SHP77 treated with DMSO at 0.1 percent for 48 hours (cell line): ENCODE measurements at regions not wholly inside any gene's neighbourhood (a gene's known extent, or its start where the extent isn't known, plus 50 kb on each side); places are given as distances from the start of the nearest gene placed in this dataset.

Source experiments
- DNase-seq: peaks from one replicate; lab custom pipeline; 2025; lab: John Stamatoyannopoulos, UW

DNA sequence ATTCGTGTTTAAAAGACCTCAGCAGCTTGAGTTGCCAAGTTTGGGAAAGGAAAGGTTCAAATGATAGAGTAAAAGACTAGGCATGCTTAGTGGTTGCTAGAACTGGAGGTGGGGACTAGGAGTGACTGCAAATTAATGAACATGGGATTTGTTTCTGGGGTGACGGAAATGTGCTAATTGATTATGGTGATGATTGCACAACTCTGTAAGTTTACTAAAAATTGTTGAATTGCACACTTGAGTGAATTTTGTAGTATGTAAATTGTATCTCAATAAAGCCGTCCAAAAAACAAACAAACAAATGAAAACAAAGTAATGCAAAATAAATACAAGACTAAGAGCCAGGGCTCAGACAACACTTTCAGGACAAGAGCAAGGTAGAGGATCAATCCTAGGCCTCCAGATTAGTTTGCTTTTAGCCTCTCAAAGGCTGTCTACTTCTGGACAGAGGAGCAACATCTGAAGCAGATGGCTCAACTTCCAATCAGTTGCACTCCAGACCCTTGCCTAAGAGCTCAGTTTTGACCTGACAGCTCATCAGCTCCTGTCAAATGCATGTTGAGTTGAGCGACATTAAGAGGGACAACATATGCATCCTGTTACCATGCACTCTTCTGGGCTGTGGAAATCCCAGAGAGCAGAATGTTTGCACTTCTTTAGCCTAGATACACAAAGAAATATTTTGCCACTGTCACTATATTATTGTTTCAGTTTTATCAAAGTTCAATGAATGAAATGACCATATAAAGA, 111.2 kb upstream of the ASIC2 start:
- DNase-seq = no peak

DNA sequence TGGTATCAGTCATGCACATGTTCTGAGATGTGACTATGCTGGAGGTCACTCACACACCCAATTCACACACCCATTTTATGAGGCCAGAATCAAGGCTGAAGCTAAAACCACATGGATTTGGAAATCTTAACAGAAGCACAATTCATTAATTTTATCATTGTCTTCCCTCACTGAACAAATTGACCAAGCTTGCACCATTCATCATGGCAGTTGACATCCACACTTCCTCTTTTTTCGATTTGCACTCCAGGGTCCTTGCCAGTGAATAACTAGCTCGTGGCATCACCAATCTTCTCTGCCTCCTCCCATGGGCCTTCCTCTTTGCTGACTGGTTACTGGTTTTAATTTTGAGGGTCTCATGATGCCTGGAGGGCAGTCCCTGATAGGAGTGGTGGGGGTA, 123.0 kb upstream of the ASIC2 start:
- no peak for DNase-seq

- DNase-seq = no peak
These were observed 128.8 kb upstream of the ASIC2 start for GRCh38 chr17:33421933-33422332.

DNA sequence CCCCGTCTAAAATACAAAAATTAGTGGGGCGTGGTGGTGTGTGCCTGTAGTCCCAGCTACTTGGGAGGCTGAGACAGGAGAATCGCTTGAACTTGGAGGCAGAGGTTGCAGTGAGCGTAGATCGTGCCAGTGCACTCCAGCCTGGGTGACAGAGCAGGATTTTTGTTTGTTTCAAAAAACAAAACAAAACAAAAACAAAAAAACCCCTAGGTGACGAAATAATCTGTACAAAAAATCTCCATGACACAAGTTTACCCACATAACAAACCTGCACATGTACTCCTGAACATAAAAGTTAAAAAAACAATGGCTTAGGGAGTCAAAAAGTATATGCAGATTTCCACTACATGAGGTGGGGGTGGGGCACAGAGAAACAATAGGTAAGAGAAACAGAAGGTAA, 140.5 kb upstream of the ASIC2 start:
- DNase-seq = no peak

DNA sequence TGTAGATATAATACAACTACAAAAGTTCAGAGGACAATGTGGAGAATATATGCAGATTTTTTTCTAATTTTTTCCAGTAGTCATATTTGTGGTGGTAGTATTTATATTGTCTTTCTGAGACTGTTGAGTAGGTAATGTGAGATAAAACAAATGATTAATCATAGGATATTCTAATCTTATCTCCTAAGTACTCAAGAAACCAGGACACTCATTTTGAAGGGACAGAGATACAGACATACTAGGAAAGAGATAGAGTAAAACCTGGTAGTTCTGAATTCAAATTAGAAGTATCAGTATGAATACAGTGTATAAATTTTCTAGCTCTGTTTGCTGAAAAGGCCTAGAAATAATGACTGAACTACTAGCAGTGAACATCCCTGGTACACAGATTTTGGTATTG, 141.7 kb upstream of the ASIC2 start:
- no peak for DNase-seq

DNA sequence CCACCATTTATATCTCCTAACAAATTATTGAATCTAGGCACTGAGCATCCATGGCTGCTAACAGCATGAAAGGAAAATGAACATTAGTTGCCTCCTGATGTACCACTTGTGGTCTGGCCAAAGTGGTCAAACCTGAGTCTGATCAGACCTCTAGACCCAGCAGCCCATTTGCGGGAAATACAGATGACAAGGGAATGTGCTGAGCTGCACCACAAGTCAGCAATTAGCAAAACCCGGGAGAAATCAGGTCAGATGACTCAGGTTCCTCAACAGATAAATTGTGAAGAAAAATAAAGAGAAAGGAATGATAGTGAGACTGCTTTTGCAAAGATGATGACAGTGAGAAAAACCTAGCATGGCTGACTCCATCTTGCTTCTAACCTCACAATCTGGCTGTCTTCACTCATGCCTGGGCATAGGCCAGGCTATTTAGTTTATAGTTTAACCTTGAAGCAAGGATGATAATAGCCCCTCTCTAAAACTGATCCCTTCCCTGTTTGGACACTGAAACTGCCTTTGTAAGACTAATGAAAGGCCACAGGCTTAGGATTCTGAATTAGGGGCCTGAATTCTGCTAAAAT, 142.7 kb upstream of the ASIC2 start:
- DNase-seq = no peak

DNA sequence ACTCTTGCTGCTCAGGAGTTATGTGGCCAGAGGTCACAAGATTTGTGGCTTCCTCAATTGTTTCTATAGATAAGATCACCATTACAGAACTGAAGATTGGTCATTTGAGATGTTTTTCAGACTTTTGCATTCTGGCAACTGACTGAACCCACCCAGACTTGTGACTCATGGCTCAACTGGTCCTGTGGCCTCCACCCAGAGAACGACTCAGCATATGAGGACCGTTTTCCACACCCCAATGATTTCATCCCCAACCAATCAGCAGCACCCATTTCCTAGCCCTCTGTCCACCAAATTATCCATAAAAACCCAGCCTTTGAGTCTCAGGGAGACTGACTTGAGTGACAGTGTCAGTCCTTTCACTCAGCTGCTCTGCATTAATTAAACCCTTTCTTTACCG, 143.2 kb upstream of the ASIC2 start:
- no peak for DNase-seq

GRCh38 chr17:33438139-33438538, 145.0 kb upstream of the ASIC2 start:
- DNase-seq = no peak

GRCh38 chr17:33438578-33438977, 145.5 kb upstream of the ASIC2 start:
- DNase-seq = no peak

DNA sequence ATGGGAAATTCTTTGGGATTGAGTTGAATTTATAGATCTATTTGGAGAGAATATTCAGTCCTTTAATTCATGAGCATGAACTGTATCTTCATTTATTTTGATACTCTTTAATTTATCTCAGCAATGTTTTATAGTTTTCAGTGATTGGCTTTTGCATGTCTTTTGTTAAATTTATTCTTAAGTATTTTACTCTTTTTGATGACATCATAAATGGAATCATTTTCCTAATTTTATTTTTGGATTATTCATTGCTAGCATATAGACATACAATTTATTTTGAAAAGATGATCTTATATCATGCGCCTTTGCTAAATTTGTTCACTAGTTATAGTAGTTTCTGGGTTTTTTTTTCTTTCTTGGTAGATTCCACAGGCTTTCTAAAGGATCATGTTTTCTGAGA, 149.2 kb upstream of the ASIC2 start:
- DNase-seq = no peak

- no peak for DNase-seq
These were observed 151.6 kb upstream of the ASIC2 start for GRCh38 chr17:33444731-33445130.

GRCh38 chr17:33447090-33447489, 154.0 kb upstream of the ASIC2 start:
- peak; percentile 4 for DNase-seq

- DNase-seq = no peak
These were observed 158.1 kb upstream of the ASIC2 start for GRCh38 chr17:33451221-33451620.

DNA sequence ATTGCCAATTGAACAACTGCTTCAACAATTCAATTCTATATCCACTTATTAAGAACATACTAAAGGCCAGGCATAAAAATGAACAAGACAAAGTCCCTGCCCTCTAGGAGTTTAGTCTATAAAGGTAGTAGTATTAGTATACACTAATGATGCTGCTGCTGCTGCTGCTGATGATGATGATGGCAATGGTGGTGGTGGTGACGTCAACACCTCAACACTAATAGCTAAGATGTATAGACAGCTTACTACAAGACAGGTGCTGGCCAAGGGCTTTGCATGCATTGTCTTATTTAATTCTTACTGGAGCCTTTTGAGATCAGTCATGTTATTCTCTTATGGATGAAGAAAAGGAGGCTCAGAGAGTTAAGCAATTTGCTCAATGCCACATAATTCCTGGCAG, 164.4 kb upstream of the ASIC2 start:
- DNase-seq = no peak

- DNase-seq = no peak
These were observed 166.2 kb upstream of the ASIC2 start for GRCh38 chr17:33459078-33459940.

DNA sequence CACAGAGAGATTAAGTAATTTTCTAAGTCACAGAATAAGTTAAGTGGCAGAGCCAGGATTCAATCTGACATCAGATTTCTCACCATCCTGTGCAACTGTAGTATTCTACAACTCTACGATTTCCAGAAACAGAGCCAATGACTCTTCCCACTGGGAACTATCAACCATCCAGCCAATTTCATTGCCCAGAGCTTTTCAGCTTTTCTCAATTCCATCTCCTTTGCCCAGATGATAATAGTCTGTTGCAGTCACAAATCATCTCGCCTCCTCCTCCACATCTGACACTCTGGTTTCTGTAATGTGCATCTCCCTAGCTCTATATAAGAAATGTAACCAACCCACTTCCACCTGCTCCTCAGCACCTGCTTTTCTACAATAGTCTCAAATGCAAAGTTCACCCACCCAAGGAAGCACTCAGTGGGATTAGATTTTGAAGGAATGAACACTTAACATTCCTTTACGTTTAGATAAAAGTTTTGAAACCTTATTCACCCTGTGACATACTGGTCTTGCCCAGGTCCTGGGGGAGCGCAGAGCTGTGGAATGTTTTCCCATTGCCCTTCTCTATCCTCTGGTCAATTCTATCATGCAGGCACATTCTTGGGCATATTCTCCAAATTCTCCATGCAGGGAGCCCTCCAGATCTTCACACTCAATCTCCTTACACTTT, 167.8 kb upstream of the ASIC2 start:
- no peak for DNase-seq

DNA sequence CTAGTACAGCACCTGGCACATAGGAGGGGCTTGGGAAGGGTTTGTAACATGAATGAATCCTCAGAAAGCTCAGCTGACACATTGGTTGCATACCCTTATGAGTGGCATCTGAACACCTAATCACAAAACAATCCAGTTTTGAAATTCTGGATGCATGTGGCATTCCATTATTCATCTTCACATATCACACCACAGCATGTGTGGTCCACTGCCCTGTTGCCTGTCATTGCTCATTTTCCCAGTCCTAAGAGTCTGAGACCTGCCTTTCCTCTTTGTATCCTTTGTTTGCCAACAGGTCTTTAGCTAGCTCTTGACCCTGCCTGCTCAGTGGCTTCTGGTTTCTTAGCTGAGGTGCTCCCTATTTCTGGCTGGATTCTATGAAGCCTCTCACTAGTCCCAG, 170.8 kb upstream of the ASIC2 start:
- DNase-seq = no peak

DNA sequence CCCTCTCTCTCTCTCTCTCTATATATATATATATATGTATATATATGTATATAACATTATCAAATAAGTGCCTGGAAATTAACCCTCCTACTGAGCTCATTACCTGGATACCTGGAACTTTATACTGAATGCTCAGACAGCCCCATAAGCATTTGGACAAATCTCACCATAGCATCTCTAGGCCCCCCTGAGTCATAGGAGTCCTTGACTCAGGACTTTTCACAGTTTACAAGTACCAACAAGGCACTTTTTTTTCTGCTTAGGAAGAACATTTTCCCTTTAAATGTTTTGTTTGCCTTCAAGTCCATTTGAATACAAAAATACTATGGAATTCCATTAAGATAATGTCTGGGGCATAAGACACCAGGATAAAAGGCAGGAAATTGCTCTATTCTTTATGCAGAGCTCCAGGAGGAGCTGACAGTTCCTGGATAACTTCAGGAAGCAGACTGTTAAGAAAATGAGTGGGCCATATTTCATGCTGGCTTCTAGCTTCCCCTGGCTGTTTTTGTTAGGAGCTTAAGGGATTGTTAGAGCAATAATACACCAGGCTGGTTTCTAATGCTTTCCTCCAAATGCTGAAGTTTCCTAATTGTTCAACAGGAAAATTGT, 171.7 kb upstream of the ASIC2 start:
- DNase-seq = no peak

DNA sequence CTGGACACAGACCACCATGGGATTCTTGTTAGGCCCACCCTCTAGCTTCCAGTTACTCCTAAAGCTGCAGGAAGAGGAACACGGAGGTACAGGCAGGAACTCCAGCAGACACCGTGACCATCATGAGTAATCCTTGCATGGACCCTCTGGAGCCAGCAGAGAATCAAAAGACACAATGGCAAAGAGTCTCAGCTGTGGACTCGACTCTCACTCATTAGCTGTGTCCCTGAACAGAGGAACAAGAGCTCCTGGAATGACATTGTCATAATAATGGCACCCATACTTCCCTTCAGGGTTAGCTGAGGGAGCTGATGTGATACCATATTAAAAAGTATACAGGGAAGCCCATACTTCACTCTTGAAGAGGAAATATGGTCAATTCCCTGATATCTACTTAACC, 176.3 kb upstream of the ASIC2 start:
- no peak for DNase-seq

- no peak for DNase-seq
These were observed 176.8 kb upstream of the ASIC2 start for GRCh38 chr17:33469911-33470310.

DNA sequence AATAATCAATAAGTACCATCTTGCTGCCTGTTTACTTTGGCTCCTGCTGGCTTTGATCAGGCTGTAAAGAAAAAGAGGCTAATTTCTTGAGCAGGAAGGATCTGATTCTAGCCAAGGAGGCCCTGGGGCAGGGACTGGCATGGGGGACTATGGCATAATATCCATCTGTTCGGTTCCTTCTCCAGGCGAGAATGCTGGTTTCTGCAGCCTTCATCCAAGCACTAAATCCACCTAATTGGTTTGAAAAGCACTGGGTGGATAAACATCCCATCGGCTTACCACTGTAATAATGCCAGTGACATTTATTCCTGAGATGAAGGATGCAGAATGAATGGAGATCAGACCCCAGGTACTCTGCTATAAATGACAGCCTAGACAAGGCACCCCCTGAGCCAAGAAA, 180.0 kb upstream of the ASIC2 start:
- DNase-seq = no peak

DNA sequence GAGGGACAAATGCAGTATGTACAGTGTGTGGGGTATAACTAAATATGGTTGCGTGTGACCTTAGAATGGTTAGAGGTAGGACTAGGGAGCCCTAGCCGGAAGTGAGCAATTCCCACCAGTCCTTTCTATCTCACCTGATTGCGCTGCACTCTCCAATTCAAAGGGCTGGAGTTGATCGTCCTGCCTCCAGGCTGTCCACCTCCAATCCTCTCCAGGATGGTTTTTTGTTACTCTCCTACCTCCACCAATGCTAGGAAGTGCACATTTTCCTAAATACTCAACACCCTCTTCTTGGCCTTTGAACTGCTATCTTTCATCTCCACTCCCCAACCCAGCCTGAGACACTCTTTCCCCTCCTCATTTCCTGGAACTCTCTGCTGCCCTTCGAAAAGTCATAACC, 181.7 kb upstream of the ASIC2 start:
- no peak for DNase-seq
